B cell (primary cell): ENCODE measurements at regions not wholly inside any gene's neighbourhood (a gene's known extent, or its start where the extent isn't known, plus 50 kb on each side); places are given as distances from the start of the nearest gene placed in this dataset.

Experiments used
- CTCF ChIP-seq: fragments of 200-600 bp; IDR thresholded peaks from one replicate; pipeline ENCODE4 v1.8.0; 2022; ENCODE audit warnings: antibody characterized with exemption, mild to moderate bottlenecking
- EZH2 ChIP-seq: IDR thresholded peaks from 2 replicates; pipeline ENCODE4 v1.6.1; 2012; ENCODE audit warnings: borderline replicate concordance, low read depth, mild to moderate bottlenecking, moderate library complexity, low read length; ENCODE audit not compliant: insufficient read depth, poor library complexity, severe bottlenecking

GRCh38 chr3:10631224-10631623 lies 125.8 kb upstream of the ATP2B2 start:
- no peak for TF ChIP-seq CTCF
- no peak for TF ChIP-seq EZH2
